ENCODE measurements at regions not wholly inside any gene's neighbourhood (a gene's known extent, or its start where the extent isn't known, plus 50 kb on each side); places are given as distances from the start of the nearest gene placed in this dataset.

DNA sequence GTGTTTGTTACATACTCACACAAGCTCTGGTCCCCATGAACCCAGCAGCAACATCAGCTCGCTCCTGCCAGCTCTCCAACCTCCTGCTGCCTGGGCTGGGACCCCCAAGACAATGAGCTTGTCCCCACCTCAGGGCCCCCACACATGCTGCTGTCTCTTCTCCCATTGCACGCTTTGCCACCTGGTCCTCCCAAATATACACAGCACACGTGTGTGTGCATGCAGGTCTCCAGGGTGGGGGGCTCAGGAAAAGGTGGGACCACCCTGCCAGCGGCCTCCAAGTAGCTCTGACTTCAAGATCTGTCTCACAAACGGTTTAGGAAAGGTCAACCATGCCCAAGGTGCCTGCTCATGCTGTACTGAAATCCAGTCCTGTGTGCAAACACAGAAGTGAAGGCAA, 68.1 kb upstream of the CCND1 start:
- no peak for DNase-seq (ENCODE audit: low spot score)
- H3K36me3 Mint-ChIP-seq (ENCODE audit: low read depth) = peaks cover 1% of the 10 kb centered on the region
- no peaks in the 10 kb centered on the region for H3K9me3 Mint-ChIP-seq (ENCODE audit: low read depth)
- H3K4me1 Mint-ChIP-seq (ENCODE audit: low read depth) = peaks cover 4% of the 10 kb centered on the region
- TF ChIP-seq, protein P1, sequence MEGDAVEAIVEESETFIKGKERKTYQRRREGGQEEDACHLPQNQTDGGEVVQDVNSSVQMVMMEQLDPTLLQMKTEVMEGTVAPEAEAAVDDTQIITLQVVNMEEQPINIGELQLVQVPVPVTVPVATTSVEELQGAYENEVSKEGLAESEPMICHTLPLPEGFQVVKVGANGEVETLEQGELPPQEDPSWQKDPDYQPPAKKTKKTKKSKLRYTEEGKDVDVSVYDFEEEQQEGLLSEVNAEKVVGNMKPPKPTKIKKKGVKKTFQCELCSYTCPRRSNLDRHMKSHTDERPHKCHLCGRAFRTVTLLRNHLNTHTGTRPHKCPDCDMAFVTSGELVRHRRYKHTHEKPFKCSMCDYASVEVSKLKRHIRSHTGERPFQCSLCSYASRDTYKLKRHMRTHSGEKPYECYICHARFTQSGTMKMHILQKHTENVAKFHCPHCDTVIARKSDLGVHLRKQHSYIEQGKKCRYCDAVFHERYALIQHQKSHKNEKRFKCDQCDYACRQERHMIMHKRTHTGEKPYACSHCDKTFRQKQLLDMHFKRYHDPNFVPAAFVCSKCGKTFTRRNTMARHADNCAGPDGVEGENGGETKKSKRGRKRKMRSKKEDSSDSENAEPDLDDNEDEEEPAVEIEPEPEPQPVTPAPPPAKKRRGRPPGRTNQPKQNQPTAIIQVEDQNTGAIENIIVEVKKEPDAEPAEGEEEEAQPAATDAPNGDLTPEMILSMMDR (IDR thresholded peaks at IDR 0.05) = no peak
- no peak overlapping the region for H3K4me3 Mint-ChIP-seq (ENCODE audit: unreplicated experiment)
- H3K27me3 Mint-ChIP-seq (ENCODE audit: low read depth) = peaks cover 7% of the 10 kb centered on the region
- H3K27ac Mint-ChIP-seq (ENCODE audit: unreplicated experiment) = no peak overlapping the region

DNA sequence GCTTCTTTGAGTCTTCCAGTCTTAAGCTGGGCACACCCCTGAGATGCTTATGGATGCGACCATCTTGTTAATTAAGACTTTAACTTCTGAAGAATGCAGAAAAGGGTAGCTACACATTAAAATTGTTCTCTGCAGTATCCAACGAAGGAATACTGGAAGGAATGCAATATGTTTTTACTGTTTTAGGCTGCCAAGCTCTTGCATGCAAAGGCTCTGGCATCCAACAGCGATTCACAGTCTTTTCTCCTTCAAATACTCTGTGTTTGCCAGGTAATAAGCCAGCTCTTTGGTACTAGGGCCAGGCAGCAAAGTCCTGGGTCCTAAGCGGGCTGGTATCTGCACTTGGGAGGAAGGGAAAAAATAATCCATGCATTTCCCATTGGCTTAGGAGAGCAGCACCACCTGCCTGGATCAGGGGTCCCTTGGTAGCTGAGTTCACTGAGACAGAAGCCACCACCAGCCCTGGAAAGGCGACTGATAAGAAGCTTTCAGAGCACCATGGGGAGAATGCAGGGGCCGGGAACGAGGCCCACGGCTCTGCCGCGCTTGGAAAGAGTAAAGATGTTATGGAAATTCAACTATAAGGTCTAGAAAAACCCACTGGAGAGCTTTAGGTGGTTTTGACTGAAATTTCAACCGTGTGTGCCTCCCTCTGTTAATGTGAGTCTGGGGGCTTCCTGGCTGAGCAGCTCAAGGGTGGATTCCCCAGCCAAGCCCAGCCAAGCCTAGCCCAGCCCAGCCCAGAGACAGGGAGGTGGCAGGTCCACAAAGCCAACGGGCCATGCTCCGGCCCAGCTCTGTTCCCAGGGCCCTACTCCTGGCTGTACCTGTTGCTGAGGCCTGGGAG, 67.0 kb upstream of the CCND1 start:
- H3K36me3 Mint-ChIP-seq (ENCODE audit: low read depth) = peaks cover 1% of the 10 kb centered on the region
- H3K4me1 Mint-ChIP-seq (ENCODE audit: low read depth) = no peaks in the 10 kb centered on the region
- TF ChIP-seq, protein P1 (IDR thresholded peaks at IDR 0.05) = no peak
- H3K4me3 Mint-ChIP-seq (ENCODE audit: unreplicated experiment) = no peak overlapping the region
- no peaks in the 10 kb centered on the region for H3K9me3 Mint-ChIP-seq (ENCODE audit: low read depth)
- no peak overlapping the region for H3K27ac Mint-ChIP-seq (ENCODE audit: unreplicated experiment)
- H3K27me3 Mint-ChIP-seq (ENCODE audit: low read depth) = peaks cover 7% of the 10 kb centered on the region
- DNase-seq (ENCODE audit: low spot score) = no peak

- H3K4me1 Mint-ChIP-seq (ENCODE audit: low read depth) = no peaks in the 10 kb centered on the region
- peaks cover 7% of the 10 kb centered on the region for H3K27me3 Mint-ChIP-seq (ENCODE audit: low read depth)
- TF ChIP-seq, protein P1 (IDR thresholded peaks at IDR 0.05) = no peak
Observed at GRCh38 chr11:69574608-69575255, 66.2 kb upstream of the CCND1 start.

DNA sequence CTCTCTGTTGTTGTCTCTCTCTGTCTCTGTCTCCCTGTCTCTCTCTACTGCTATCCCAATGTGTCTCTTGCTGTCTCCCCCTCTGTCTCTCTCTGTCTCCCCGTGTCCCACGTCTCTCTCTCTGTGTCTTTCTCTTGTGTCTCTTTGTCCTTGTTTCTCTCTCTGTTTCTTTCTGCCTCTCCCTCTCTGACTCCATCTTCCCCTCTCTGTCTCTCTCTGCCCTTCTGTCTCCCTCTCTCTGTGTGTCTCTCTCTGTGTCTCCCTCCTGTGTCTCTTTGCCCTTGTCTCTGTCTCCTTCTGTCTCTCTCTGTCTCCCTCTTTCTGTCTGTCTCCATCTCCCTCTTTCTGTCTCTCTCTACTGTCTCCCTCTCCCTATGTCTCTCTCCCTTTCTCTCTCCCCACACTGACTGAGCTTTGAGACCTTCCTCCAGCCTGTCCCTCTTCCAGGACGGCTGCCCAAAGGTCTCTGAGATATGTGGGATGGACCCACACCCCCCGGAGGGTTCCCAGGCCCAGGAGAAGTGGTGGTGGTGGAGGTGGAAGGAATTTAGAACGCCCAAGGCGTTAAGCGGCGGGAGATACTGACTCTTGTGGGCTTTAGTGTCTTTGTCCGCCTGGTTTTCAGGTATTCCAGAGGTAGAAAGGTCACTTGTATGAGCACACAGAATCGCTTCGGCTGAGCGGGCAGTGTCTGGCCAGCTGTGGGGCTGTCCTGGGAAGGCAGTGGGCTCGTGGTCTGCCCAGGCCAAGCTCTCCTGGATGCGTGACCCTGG, 65.5 kb upstream of the CCND1 start:
- no peak for DNase-seq (ENCODE audit: low spot score)
- Mint-ChIP-seq H3K4me3 (ENCODE audit: unreplicated experiment) (no peak overlapping the region), H3K9me3 (ENCODE audit: low read depth) (no peaks in the 10 kb centered on the region), H3K27ac (ENCODE audit: unreplicated experiment) (no peak overlapping the region), H3K36me3 (ENCODE audit: low read depth) (no peaks in the 10 kb centered on the region), H3K4me1 (ENCODE audit: low read depth) (no peaks in the 10 kb centered on the region), H3K27me3 (ENCODE audit: low read depth) (peaks cover 7% of the 10 kb centered on the region)
- TF ChIP-seq, protein P1 (IDR thresholded peaks at IDR 0.05) = no peak

More at GRCh38 chr11:69574608-69575255, 66.2 kb upstream of the CCND1 start:
- no peaks in the 10 kb centered on the region for H3K36me3 Mint-ChIP-seq (ENCODE audit: low read depth)
- H3K4me3 Mint-ChIP-seq (ENCODE audit: unreplicated experiment) = no peak overlapping the region
- no peak overlapping the region for H3K27ac Mint-ChIP-seq (ENCODE audit: unreplicated experiment)
- DNase-seq (ENCODE audit: low spot score) = no peak
- H3K9me3 Mint-ChIP-seq (ENCODE audit: low read depth) = no peaks in the 10 kb centered on the region

Measured in chondrocyte (in vitro differentiated cells).